Neural progenitor cell (in vitro differentiated cells): ENCODE measurements at regions not wholly inside any gene's neighbourhood (a gene's known extent, or its start where the extent isn't known, plus 50 kb on each side); places are given as distances from the start of the nearest gene placed in this dataset.
A peak's percentile ranks its signal among the peaks of the same experiment; 100 is the strongest.
"Not testable (repeated sequence)": the region's sequence is repeated elsewhere in the genome, so short reads cannot be mapped to it uniquely, and the experiment has no call there.

Source experiments
- DNase-seq: peaks from one replicate; pipeline ENCODE4 v3.0.0-alpha.2; 2016; ENCODE audit warnings: low spot score
- H2AFZ ChIP-seq: fragments of 200-600 bp; sonication (generic); replicated peaks from 2 replicates; pipeline ENCODE4 v1.6.1; 2016; ENCODE audit warnings: antibody characterized with exemption
- H3F3A ChIP-seq: fragments of 200-600 bp; sonication (generic); 2 replicates; pipeline ENCODE4 v1.6.1; 2016; ENCODE audit warnings: antibody characterized with exemption, low read depth
- H3K27ac ChIP-seq: fragments of 200-600 bp; sonication (generic); 2 replicates; pipeline ENCODE4 v1.5.1; 2016; ENCODE audit warnings: mild to moderate bottlenecking
- H3K27me3 ChIP-seq: fragments of 200-600 bp; sonication (generic); 2 replicates; pipeline ENCODE4 v1.6.1; 2016; ENCODE audit warnings: mild to moderate bottlenecking, moderate library complexity
- H3K36me3 ChIP-seq: fragments of 200-600 bp; sonication (generic); 2 replicates; pipeline ENCODE4 v1.5.1; 2016
- H3K4me1 ChIP-seq: fragments of 200-600 bp; sonication (generic); 2 replicates; pipeline ENCODE4 v1.6.1; 2016; ENCODE audit warnings: mixed run types
- H3K4me2 ChIP-seq: fragments of 200-600 bp; sonication (generic); 2 replicates; pipeline ENCODE4 v1.6.1; 2016
- H3K4me3 ChIP-seq: fragments of 200-600 bp; sonication (generic); 2 replicates; pipeline ENCODE4 v1.5.1; 2016
- H3K79me2 ChIP-seq: fragments of 200-600 bp; sonication (generic); 2 replicates; pipeline ENCODE4 v1.6.1; 2016; ENCODE audit warnings: low read depth
- H3K9ac ChIP-seq: fragments of 200-600 bp; sonication (generic); 2 replicates; pipeline ENCODE4 v1.6.1; 2016
- H3K9me3 ChIP-seq: fragments of 200-600 bp; sonication (generic); 2 replicates; pipeline ENCODE4 v1.5.1; 2016; ENCODE audit warnings: low read depth
- H4K20me1 ChIP-seq: fragments of 200-600 bp; sonication (generic); 2 replicates; pipeline ENCODE4 v1.6.1; 2016; ENCODE audit warnings: low read depth
- H3K27ac Mint-ChIP-seq: 3 replicates; pipeline ENCODE4 v1.8.0; 2021; ENCODE audit warnings: mixed read lengths
- H3K27me3 Mint-ChIP-seq: 2 replicates; pipeline ENCODE4 v1.8.0; 2022; ENCODE audit warnings: low read depth, mild to moderate bottlenecking, inconsistent platforms, moderate library complexity, mixed read lengths; ENCODE audit not compliant: insufficient read depth
- H3K36me3 Mint-ChIP-seq: 3 replicates; pipeline ENCODE4 v1.8.0; 2021; ENCODE audit warnings: mixed read lengths
- H3K4me1 Mint-ChIP-seq: 3 replicates; pipeline ENCODE4 v1.8.0; 2021; ENCODE audit warnings: mixed read lengths
- H3K4me3 Mint-ChIP-seq: 3 replicates; pipeline ENCODE4 v1.8.0; 2021; ENCODE audit warnings: mild to moderate bottlenecking, moderate library complexity, mixed read lengths
- H3K9me3 Mint-ChIP-seq: 3 replicates; pipeline ENCODE4 v1.8.0; 2020; ENCODE audit warnings: mixed read lengths

- H3K27me3 Mint-ChIP-seq, DNase-seq, H3K27ac Mint-ChIP-seq, H3K4me3 Mint-ChIP-seq, H3K4me1 Mint-ChIP-seq, H3K4me3 ChIP-seq, H3K36me3 Mint-ChIP-seq, H3K79me2 ChIP-seq, H2AFZ ChIP-seq, H3K9ac ChIP-seq, H3K36me3 ChIP-seq, H3F3A ChIP-seq, H4K20me1 ChIP-seq, H3K9me3 Mint-ChIP-seq, H3K9me3 ChIP-seq, H3K27ac ChIP-seq, H3K4me2 ChIP-seq, H3K4me1 ChIP-seq: not testable (repeated sequence)
- peaks cover 24% of the 10 kb centered on the region for H3K27me3 ChIP-seq
These were observed 53.3 kb downstream of the FOXD4L1 start for GRCh38 chr2:113551637-113552318.

- not testable (repeated sequence) for DNase-seq, H3K9me3 ChIP-seq, H3K36me3 Mint-ChIP-seq, H3K27ac Mint-ChIP-seq, H4K20me1 ChIP-seq, H3K9me3 Mint-ChIP-seq, H3K27me3 Mint-ChIP-seq, H2AFZ ChIP-seq, H3K4me3 Mint-ChIP-seq, H3K4me1 ChIP-seq, H3K9ac ChIP-seq, H3K36me3 ChIP-seq, H3K4me2 ChIP-seq, H3K4me3 ChIP-seq, H3F3A ChIP-seq, H3K79me2 ChIP-seq, H3K27ac ChIP-seq, H3K4me1 Mint-ChIP-seq
- H3K27me3 ChIP-seq: peaks cover 22% of the 10 kb centered on the region
These were observed 61.4 kb downstream of the FOXD4L1 start for GRCh38 chr2:113559820-113560219.

- H3K36me3 ChIP-seq, H3K36me3 Mint-ChIP-seq, H3K4me2 ChIP-seq, H4K20me1 ChIP-seq, H3K27ac ChIP-seq, H3F3A ChIP-seq, H3K9ac ChIP-seq, H3K27ac Mint-ChIP-seq, H2AFZ ChIP-seq, DNase-seq, H3K79me2 ChIP-seq, H3K27me3 ChIP-seq, H3K4me1 ChIP-seq, H3K4me3 ChIP-seq, H3K4me3 Mint-ChIP-seq, H3K27me3 Mint-ChIP-seq, H3K9me3 ChIP-seq, H3K9me3 Mint-ChIP-seq, H3K4me1 Mint-ChIP-seq: not testable (repeated sequence)
These were observed 64.2 kb downstream of the FOXD4L1 start for GRCh38 chr2:113562662-113563061.

GRCh38 chr2:113566674-113567480, 60.2 kb upstream of the RABL2A start:
- H3K36me3 Mint-ChIP-seq, H4K20me1 ChIP-seq, H3K9ac ChIP-seq, H3K4me2 ChIP-seq, H3K4me3 ChIP-seq, H3K9me3 ChIP-seq, H3K9me3 Mint-ChIP-seq, H3K79me2 ChIP-seq, H3K27me3 Mint-ChIP-seq, DNase-seq, H2AFZ ChIP-seq, H3K27ac Mint-ChIP-seq, H3K4me1 ChIP-seq, H3K4me3 Mint-ChIP-seq, H3K27me3 ChIP-seq, H3K27ac ChIP-seq, H3K4me1 Mint-ChIP-seq, H3K36me3 ChIP-seq, H3F3A ChIP-seq: not testable (repeated sequence)

GRCh38 chr2:113567481-113567849, 59.6 kb upstream of the RABL2A start:
- DNase-seq: peak; percentile 1
- H3K27ac ChIP-seq, H3K9me3 Mint-ChIP-seq, H3K4me1 Mint-ChIP-seq, H3K4me3 Mint-ChIP-seq, H3K9me3 ChIP-seq, H3K36me3 ChIP-seq, H3K79me2 ChIP-seq, H3K9ac ChIP-seq, H2AFZ ChIP-seq, H4K20me1 ChIP-seq, H3K27ac Mint-ChIP-seq, H3K4me1 ChIP-seq, H3K27me3 ChIP-seq, H3F3A ChIP-seq, H3K4me3 ChIP-seq, H3K4me2 ChIP-seq, H3K36me3 Mint-ChIP-seq, H3K27me3 Mint-ChIP-seq: not testable (repeated sequence)

GRCh38 chr2:113568231-113568630, 58.8 kb upstream of the RABL2A start:
- not testable (repeated sequence) for H3K4me1 Mint-ChIP-seq, H2AFZ ChIP-seq, H3K27me3 ChIP-seq, H4K20me1 ChIP-seq, H3K9me3 ChIP-seq, H3K36me3 ChIP-seq, H3K4me1 ChIP-seq, H3K9ac ChIP-seq, H3K36me3 Mint-ChIP-seq, H3K4me2 ChIP-seq, H3K9me3 Mint-ChIP-seq, H3K4me3 ChIP-seq, H3K27ac ChIP-seq, H3F3A ChIP-seq, H3K4me3 Mint-ChIP-seq, H3K27me3 Mint-ChIP-seq, H3K27ac Mint-ChIP-seq, H3K79me2 ChIP-seq, DNase-seq

- not testable (repeated sequence) for H3K27me3 ChIP-seq, H3F3A ChIP-seq, H3K9me3 ChIP-seq, H3K36me3 Mint-ChIP-seq, H3K4me2 ChIP-seq, H3K79me2 ChIP-seq, H4K20me1 ChIP-seq, H3K4me1 Mint-ChIP-seq, H3K36me3 ChIP-seq, H3K27me3 Mint-ChIP-seq, H3K9ac ChIP-seq, H2AFZ ChIP-seq, H3K4me3 Mint-ChIP-seq, H3K9me3 Mint-ChIP-seq, H3K27ac Mint-ChIP-seq, H3K4me3 ChIP-seq, DNase-seq, H3K4me1 ChIP-seq, H3K27ac ChIP-seq
These were observed 57.0 kb upstream of the RABL2A start for GRCh38 chr2:113570082-113570481.

- H2AFZ ChIP-seq, H4K20me1 ChIP-seq, H3K4me2 ChIP-seq, DNase-seq, H3K79me2 ChIP-seq, H3K4me1 Mint-ChIP-seq, H3K27me3 Mint-ChIP-seq, H3K27me3 ChIP-seq, H3K36me3 Mint-ChIP-seq, H3K36me3 ChIP-seq, H3K9ac ChIP-seq, H3K27ac ChIP-seq, H3K4me3 ChIP-seq, H3K27ac Mint-ChIP-seq, H3F3A ChIP-seq, H3K4me3 Mint-ChIP-seq, H3K9me3 Mint-ChIP-seq, H3K9me3 ChIP-seq, H3K4me1 ChIP-seq: not testable (repeated sequence)
These were observed 56.5 kb upstream of the RABL2A start for GRCh38 chr2:113570509-113571009.
